GM23338 (cell line): ENCODE measurements at regions not wholly inside any gene's neighbourhood (a gene's known extent, or its start where the extent isn't known, plus 50 kb on each side); places are given as distances from the start of the nearest gene placed in this dataset.

Experiments used
- ATAC-seq: fragments of 200-7000 bp; cut with Tn5 transposase; 3 replicates; pipeline ENCODE4 v1.9.1; 2020
- DNase-seq: peaks from one replicate; pipeline ENCODE4 v3.0.0-alpha.2; 2015; ENCODE audit warnings: low spot score
- H2AFZ ChIP-seq: fragments of 200-600 bp; sonication (generic); 2 replicates; pipeline ENCODE4 v1.8.0; 2016; ENCODE audit warnings: antibody characterized with exemption, mild to moderate bottlenecking, moderate library complexity
- H3F3A ChIP-seq: fragments of 200-600 bp; sonication (generic); replicated peaks from 2 replicates; pipeline ENCODE4 v1.8.0; 2017; ENCODE audit warnings: antibody characterized with exemption, mixed run types, low read depth
- H3K27ac ChIP-seq: fragments of 200-600 bp; sonication (generic); 2 replicates; pipeline ENCODE4 v1.6.1; 2016; ENCODE audit warnings: low read depth
- H3K27me3 ChIP-seq: fragments of 200-600 bp; sonication (generic); 2 replicates; pipeline ENCODE4 v1.8.0; 2016; ENCODE audit warnings: mild to moderate bottlenecking, mixed run types, moderate library complexity; ENCODE audit not compliant: insufficient read depth
- H3K36me3 ChIP-seq: fragments of 200-600 bp; sonication (generic); 2 replicates; pipeline ENCODE4 v1.8.0; 2016; ENCODE audit warnings: mild to moderate bottlenecking; ENCODE audit not compliant: insufficient read depth
- H3K4me1 ChIP-seq: fragments of 200-600 bp; sonication (generic); 2 replicates; pipeline ENCODE4 v1.8.0; 2016; ENCODE audit warnings: mild to moderate bottlenecking, moderate library complexity; ENCODE audit not compliant: insufficient read depth
- H3K4me2 ChIP-seq: fragments of 200-600 bp; sonication (generic); 2 replicates; pipeline ENCODE4 v1.7.1; 2017; ENCODE audit warnings: mixed run types
- H3K4me3 ChIP-seq: fragments of 200-600 bp; sonication (generic); 2 replicates; pipeline ENCODE4 v1.6.1; 2016; ENCODE audit warnings: mixed run types
- H3K79me2 ChIP-seq: fragments of 200-600 bp; sonication (generic); replicated peaks from 2 replicates; pipeline ENCODE4 v1.8.0; 2017; ENCODE audit warnings: mild to moderate bottlenecking; ENCODE audit not compliant: insufficient read depth
- H3K9me2 ChIP-seq: fragments of 200-600 bp; sonication (generic); 2 replicates; pipeline ENCODE4 v1.8.0; 2017; ENCODE audit not compliant: insufficient read depth
- H4K20me1 ChIP-seq: fragments of 200-600 bp; sonication (generic); replicated peaks from 2 replicates; pipeline ENCODE4 v1.8.0; 2017; ENCODE audit warnings: mild to moderate bottlenecking; ENCODE audit not compliant: insufficient read depth
- H3K27ac Mint-ChIP-seq: 2 replicates; pipeline ENCODE4 v1.8.0; 2020; ENCODE audit warnings: inconsistent platforms, mild to moderate bottlenecking, moderate library complexity, mixed read lengths
- H3K27me3 Mint-ChIP-seq: 3 replicates; pipeline ENCODE4 v1.8.0; 2022; ENCODE audit warnings: low read depth, mild to moderate bottlenecking, moderate library complexity, mixed read lengths, inconsistent platforms; ENCODE audit not compliant: insufficient read depth, poor library complexity
- H3K36me3 Mint-ChIP-seq: 3 replicates; pipeline ENCODE4 v1.8.0; 2021; ENCODE audit warnings: low read depth, mild to moderate bottlenecking, inconsistent platforms, moderate library complexity, mixed read lengths
- H3K4me1 Mint-ChIP-seq: 3 replicates; pipeline ENCODE4 v1.8.0; 2020; ENCODE audit warnings: mild to moderate bottlenecking, inconsistent platforms, mixed read lengths
- H3K4me3 Mint-ChIP-seq: 3 replicates; pipeline ENCODE4 v1.8.0; 2021; ENCODE audit warnings: moderate library complexity, mild to moderate bottlenecking, inconsistent platforms, mixed read lengths
- H3K9me3 Mint-ChIP-seq: 3 replicates; pipeline ENCODE4 v1.8.0; 2020; ENCODE audit warnings: moderate library complexity, mild to moderate bottlenecking, inconsistent platforms, mixed read lengths
- EZH2 ChIP-seq: fragments of 200-600 bp; sonication (generic); IDR thresholded peaks from one replicate; pipeline ENCODE4 v1.8.0; 2017; ENCODE audit warnings: antibody characterized with exemption, mild to moderate bottlenecking, low read depth; ENCODE audit not compliant: unreplicated experiment
- EZH2phosphoT487 ChIP-seq: fragments of 200-600 bp; sonication (generic); IDR thresholded peaks from one replicate; pipeline ENCODE4 v1.8.1; 2018; ENCODE audit warnings: antibody characterized with exemption; ENCODE audit not compliant: unreplicated experiment
- JUNB ChIP-seq: IDR thresholded peaks from one replicate; pipeline ENCODE4 v1.6.1; 2016; ENCODE audit warnings: antibody characterized with exemption; ENCODE audit not compliant: unreplicated experiment
- POLR2AphosphoS5 ChIP-seq: IDR thresholded peaks from 2 replicates; pipeline ENCODE4 v1.6.1; 2016; ENCODE audit warnings: antibody characterized with exemption, low read depth
- TF ChIP-seq, protein P1 (sequence below): fragments of 250-450 bp; sonication (Bioruptor Pico); IDR thresholded peaks from 2 replicates; pipeline ENCODE4 v1.5.0; 2020; ENCODE audit warnings: mild to moderate bottlenecking, moderate library complexity
- TF ChIP-seq, protein P2 (sequence below), 2 experiments: fragments of 200-600 bp in 1 of 2; sonication (generic) in 1 of 2; conservative IDR thresholded peaks; 2 replicates each; pipeline versions ENCODE4 v1.5.1 to v1.6.1; 2016 to 2017; ENCODE audit warnings: antibody characterized with exemption in 2 of 2, low read depth in 2 of 2, mild to moderate bottlenecking in 2 of 2, moderate library complexity in 1 of 2
- TF ChIP-seq, protein P3 (sequence below): IDR thresholded peaks from one replicate; pipeline ENCODE4 v1.6.1; 2018; ENCODE audit warnings: antibody characterized with exemption; ENCODE audit not compliant: unreplicated experiment

DNA sequence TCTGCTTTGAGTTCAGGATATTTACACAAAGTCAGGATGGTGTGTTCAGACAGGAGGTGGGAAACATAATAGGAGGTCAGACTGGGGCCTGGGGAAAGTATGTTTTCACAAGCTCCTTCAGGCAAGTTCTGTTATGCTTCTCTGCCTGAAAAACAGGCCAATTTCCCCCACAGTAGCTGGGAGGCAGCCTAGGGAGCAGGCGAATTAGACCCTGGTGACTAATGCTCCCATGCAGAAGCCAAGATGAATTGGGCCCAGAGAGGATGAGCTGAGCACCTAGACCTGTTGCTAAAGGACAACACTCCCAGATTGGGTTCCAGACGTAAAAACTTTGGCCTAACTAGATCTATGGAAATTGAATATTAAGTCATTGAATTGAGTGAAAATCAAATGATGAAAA, 142.2 kb upstream of the MAP3K7 start (continued):
- TF ChIP-seq, protein P1, sequence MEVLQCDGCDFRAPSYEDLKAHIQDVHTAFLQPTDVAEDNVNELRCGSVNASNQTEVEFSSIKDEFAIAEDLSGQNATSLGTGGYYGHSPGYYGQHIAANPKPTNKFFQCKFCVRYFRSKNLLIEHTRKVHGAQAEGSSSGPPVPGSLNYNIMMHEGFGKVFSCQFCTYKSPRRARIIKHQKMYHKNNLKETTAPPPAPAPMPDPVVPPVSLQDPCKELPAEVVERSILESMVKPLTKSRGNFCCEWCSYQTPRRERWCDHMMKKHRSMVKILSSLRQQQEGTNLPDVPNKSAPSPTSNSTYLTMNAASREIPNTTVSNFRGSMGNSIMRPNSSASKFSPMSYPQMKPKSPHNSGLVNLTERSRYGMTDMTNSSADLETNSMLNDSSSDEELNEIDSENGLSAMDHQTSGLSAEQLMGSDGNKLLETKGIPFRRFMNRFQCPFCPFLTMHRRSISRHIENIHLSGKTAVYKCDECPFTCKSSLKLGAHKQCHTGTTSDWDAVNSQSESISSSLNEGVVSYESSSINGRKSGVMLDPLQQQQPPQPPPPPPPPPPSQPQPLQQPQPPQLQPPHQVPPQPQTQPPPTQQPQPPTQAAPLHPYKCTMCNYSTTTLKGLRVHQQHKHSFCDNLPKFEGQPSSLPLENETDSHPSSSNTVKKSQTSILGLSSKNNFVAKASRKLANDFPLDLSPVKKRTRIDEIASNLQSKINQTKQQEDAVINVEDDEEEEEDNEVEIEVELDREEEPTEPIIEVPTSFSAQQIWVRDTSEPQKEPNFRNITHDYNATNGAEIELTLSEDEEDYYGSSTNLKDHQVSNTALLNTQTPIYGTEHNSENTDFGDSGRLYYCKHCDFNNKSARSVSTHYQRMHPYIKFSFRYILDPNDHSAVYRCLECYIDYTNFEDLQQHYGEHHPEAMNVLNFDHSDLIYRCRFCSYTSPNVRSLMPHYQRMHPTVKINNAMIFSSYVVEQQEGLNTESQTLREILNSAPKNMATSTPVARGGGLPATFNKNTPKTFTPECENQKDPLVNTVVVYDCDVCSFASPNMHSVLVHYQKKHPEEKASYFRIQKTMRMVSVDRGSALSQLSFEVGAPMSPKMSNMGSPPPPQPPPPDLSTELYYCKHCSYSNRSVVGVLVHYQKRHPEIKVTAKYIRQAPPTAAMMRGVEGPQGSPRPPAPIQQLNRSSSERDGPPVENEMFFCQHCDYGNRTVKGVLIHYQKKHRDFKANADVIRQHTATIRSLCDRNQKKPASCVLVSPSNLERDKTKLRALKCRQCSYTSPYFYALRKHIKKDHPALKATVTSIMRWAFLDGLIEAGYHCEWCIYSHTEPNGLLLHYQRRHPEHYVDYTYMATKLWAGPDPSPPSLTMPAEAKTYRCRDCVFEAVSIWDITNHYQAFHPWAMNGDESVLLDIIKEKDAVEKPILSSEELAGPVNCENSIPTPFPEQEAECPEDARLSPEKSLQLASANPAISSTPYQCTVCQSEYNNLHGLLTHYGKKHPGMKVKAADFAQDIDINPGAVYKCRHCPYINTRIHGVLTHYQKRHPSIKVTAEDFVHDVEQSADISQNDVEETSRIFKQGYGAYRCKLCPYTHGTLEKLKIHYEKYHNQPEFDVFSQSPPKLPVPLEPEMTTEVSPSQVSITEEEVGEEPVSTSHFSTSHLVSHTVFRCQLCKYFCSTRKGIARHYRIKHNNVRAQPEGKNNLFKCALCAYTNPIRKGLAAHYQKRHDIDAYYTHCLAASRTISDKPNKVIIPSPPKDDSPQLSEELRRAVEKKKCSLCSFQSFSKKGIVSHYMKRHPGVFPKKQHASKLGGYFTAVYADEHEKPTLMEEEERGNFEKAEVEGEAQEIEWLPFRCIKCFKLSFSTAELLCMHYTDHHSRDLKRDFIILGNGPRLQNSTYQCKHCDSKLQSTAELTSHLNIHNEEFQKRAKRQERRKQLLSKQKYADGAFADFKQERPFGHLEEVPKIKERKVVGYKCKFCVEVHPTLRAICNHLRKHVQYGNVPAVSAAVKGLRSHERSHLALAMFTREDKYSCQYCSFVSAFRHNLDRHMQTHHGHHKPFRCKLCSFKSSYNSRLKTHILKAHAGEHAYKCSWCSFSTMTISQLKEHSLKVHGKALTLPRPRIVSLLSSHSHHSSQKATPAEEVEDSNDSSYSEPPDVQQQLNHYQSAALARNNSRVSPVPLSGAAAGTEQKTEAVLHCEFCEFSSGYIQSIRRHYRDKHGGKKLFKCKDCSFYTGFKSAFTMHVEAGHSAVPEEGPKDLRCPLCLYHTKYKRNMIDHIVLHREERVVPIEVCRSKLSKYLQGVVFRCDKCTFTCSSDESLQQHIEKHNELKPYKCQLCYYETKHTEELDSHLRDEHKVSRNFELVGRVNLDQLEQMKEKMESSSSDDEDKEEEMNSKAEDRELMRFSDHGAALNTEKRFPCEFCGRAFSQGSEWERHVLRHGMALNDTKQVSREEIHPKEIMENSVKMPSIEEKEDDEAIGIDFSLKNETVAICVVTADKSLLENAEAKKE (CRISPR knock-in tag): no peak
- TF ChIP-seq POLR2AphosphoS5 (no peak), EZH2 (no peak), EZH2phosphoT487 (no peak)
- TF ChIP-seq, protein P2, sequence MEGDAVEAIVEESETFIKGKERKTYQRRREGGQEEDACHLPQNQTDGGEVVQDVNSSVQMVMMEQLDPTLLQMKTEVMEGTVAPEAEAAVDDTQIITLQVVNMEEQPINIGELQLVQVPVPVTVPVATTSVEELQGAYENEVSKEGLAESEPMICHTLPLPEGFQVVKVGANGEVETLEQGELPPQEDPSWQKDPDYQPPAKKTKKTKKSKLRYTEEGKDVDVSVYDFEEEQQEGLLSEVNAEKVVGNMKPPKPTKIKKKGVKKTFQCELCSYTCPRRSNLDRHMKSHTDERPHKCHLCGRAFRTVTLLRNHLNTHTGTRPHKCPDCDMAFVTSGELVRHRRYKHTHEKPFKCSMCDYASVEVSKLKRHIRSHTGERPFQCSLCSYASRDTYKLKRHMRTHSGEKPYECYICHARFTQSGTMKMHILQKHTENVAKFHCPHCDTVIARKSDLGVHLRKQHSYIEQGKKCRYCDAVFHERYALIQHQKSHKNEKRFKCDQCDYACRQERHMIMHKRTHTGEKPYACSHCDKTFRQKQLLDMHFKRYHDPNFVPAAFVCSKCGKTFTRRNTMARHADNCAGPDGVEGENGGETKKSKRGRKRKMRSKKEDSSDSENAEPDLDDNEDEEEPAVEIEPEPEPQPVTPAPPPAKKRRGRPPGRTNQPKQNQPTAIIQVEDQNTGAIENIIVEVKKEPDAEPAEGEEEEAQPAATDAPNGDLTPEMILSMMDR (conservative IDR thresholded peaks at IDR 0.05; ENCODE audit: low read depth in 2 of 2): no peak

DNA sequence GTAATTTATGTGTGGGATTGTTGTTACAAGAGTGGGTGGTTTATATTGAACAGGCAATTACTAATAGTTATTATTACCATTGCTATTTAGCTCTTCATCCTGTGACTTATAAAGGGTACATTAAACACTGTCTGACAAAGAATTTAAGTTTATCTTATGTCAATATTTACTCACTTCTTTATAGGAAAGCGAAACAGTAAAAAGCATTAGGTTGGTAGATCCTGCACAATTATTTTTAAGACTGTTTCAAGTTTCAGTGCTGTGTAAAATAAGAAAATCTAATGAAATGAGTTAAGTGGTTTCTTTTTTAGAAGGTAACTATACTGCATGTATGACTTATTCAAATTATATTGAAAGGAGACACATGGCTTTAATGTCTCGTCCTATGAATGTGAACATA, 135.8 kb upstream of the MAP3K7 start:
- H3K27ac Mint-ChIP-seq: no peak overlapping the region
- no peak overlapping the region for H3K4me2 ChIP-seq
- no peak overlapping the region for H2AFZ ChIP-seq
- H3K4me3 ChIP-seq: no peak overlapping the region
- H3K36me3 ChIP-seq: no peaks in the 10 kb centered on the region
- no peak overlapping the region for H3K27ac ChIP-seq
- DNase-seq (no peak), ATAC-seq (no peak)
- peaks cover 13% of the 10 kb centered on the region for H3K4me1 Mint-ChIP-seq
- no peaks in the 10 kb centered on the region for H3K9me2 ChIP-seq
- H3K79me2 ChIP-seq: no peaks in the 10 kb centered on the region
- H3K9me3 Mint-ChIP-seq: no peaks in the 10 kb centered on the region; the same call in 2 of the 3 replicates
- H3K27me3 ChIP-seq: no peaks in the 10 kb centered on the region
- H3F3A ChIP-seq: no peaks in the 10 kb centered on the region
- no peaks in the 10 kb centered on the region for H3K36me3 Mint-ChIP-seq
- no peak overlapping the region for H3K4me3 Mint-ChIP-seq
- H4K20me1 ChIP-seq: no peaks in the 10 kb centered on the region
- peaks cover 8% of the 10 kb centered on the region; the same call in 1 of the 2 replicates for H3K4me1 ChIP-seq
- peaks cover 2% of the 10 kb centered on the region for H3K27me3 Mint-ChIP-seq
- TF ChIP-seq, protein P3, sequence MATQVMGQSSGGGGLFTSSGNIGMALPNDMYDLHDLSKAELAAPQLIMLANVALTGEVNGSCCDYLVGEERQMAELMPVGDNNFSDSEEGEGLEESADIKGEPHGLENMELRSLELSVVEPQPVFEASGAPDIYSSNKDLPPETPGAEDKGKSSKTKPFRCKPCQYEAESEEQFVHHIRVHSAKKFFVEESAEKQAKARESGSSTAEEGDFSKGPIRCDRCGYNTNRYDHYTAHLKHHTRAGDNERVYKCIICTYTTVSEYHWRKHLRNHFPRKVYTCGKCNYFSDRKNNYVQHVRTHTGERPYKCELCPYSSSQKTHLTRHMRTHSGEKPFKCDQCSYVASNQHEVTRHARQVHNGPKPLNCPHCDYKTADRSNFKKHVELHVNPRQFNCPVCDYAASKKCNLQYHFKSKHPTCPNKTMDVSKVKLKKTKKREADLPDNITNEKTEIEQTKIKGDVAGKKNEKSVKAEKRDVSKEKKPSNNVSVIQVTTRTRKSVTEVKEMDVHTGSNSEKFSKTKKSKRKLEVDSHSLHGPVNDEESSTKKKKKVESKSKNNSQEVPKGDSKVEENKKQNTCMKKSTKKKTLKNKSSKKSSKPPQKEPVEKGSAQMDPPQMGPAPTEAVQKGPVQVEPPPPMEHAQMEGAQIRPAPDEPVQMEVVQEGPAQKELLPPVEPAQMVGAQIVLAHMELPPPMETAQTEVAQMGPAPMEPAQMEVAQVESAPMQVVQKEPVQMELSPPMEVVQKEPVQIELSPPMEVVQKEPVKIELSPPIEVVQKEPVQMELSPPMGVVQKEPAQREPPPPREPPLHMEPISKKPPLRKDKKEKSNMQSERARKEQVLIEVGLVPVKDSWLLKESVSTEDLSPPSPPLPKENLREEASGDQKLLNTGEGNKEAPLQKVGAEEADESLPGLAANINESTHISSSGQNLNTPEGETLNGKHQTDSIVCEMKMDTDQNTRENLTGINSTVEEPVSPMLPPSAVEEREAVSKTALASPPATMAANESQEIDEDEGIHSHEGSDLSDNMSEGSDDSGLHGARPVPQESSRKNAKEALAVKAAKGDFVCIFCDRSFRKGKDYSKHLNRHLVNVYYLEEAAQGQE: no peak
- TF ChIP-seq JUNB: no peak
